ENCODE measurements at regions not wholly inside any gene's neighbourhood (a gene's known extent, or its start where the extent isn't known, plus 50 kb on each side); places are given as distances from the start of the nearest gene placed in this dataset.

- DNase-seq: no peak
Measured at GRCh38 chr5:29780401-29780800, 1413.1 kb upstream of the CDH6 start.

GRCh38 chr5:29779141-29779540, 1414.3 kb upstream of the CDH6 start:
- no peak for DNase-seq

- no peak for DNase-seq
Measured at GRCh38 chr5:29777373-29777772, 1416.1 kb upstream of the CDH6 start.

GRCh38 chr5:29770936-29771335, 1422.5 kb upstream of the CDH6 start:
- DNase-seq: no peak

DNA sequence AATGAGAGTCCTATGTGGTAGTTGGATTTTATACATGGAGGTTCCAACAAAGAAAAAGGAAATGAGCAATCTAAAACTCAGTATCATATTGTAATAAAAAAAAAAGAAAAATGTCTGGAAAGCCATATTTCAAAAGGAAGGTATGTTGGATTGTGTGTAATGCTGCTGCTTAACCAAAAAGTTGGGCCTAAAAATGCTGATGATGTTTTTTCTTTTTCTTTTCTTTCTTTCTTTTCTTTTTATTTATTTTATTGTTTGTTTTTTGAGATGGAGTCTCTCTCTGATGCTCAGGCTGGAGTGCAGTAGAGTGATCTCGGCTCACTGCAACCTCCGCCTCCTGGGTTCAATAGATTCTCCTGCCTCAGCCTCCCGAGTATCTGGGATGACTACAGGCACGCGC, 1424.0 kb upstream of the CDH6 start:
- DNase-seq: no peak

GRCh38 chr5:29758986-29759421, 1434.5 kb upstream of the CDH6 start:
- no peak for DNase-seq

DNA sequence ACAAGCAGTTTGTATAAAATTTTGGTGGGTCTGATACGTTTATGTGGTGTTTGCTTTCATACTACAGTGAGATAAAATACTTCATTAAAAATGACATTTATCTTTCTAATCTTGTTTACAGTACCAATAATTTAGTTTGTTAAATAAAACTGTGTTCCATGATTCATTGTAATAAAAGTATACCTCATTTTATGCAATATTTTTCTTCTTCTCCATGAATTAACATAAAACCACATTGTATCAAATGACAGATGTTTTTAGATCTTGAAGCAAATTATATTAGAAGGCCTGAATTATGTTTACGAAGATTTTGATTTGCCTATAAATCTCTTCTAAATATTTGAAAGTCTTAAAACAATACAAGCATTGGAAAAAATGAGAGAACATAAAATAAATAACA, 1443.0 kb upstream of the CDH6 start:
- DNase-seq: no peak

DNA sequence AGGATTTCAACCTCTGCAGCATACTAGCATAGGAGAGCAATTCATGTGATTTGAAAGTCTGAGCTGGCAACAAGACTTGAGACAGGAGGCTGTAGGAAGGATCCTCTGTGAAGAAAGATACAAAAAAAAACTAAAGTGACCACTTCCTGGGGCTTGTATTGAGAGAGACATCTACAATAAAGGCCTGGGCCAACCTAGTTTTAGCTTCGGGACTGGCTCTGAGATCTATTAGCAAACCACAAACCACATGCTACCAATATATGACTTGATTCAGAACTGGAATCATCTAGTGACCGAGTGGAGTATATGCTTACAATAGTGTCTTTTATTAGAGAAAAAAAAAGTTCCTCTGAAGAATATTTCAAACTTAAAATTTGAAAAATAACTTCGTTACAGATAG, 1448.9 kb upstream of the CDH6 start:
- DNase-seq: no peak

DNA sequence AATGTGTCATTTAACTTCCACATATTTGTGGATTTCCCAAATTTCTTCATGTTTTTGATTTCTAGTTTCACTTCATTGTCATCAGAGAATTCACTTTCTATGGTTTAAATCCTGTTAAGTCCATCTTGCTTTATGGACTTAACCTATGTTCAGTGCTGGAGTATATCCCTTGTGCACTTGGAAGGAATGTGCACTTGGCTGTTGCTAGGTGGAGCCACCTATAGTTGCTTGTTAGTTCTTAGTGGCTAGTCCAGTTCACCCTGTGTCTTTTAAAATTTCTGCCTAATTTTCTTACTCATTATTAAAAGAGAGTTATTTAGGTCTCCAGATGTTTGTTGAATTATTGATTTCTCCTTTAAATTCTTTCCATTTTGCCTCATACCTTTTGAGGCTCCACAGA, 1472.5 kb upstream of the CDH6 start:
- DNase-seq: no peak

DNA sequence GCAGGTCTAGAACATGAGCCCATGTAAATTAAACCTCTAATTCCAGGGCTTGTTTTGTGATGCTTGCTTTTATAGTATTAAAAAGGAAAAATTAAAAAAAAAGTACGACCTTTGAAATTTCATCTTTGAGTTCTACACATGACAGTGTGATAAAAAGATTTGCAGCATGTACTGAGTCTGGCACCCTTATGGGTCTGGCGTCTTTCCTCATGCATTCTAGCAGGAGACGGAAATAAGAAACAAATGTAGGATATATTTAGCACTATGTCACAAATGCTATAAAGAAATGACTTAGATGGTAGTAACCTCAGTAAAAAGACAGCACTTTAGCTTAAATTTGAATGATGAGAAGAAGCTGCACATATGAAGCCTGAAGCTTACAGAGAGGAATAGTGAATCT, 1474.3 kb upstream of the CDH6 start:
- DNase-seq: no peak

DNA sequence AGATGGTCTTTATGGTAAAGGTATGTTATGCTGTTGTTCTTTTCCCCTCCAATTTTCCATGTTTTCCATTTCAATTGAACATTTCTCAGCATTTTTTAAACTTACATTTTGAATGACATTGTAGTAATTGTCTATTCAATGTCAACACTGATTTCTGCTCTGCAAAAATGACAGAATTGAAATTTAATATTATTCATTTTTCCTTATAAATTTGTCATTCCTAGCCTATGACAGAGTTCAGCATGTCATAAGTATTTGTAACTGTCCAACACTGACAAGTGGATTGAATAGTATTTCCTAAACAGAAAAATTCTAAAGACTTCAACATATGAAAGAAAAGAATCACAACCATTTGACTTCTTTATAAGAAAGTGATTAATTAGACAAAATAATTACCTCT, 1478.3 kb upstream of the CDH6 start:
- DNase-seq: no peak

- no peak for DNase-seq
Measured at GRCh38 chr5:29702875-29703274, 1490.6 kb upstream of the CDH6 start.

- no peak for DNase-seq
Measured at GRCh38 chr5:29701600-29701999, 1491.9 kb upstream of the CDH6 start.

DNA sequence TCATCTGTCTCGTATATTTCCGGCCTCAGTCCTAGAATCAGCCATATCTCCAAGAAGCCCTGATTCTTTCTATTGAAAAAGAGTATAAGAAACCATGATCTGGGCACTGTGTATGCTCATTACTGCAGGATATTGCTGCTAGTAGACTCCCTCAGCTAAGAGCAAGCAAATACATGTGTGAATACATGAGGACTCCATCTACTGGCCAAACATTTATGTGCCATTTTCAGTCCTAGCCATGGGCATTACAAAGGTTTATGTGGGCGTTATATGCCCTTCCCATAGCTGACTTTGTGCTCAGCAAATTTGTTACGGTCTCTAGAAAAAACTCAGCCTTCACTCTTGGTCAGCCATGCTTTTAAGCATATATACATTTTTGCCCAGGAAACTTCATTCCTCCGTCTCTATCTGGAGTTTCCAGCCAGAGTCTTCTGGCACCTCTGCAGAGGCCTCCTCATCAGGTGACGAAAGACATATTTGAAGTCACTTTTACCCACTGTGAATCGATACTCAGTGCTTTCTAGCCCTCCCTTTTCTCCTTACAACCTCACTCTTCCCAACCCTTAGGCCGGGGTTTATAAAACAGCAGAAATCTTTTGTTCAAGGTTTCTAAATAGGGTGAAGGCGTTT, 1495.6 kb upstream of the CDH6 start:
- DNase-seq: no peak

- no peak for DNase-seq
Measured at GRCh38 chr5:29697278-29697677, 1496.2 kb upstream of the CDH6 start.

DNA sequence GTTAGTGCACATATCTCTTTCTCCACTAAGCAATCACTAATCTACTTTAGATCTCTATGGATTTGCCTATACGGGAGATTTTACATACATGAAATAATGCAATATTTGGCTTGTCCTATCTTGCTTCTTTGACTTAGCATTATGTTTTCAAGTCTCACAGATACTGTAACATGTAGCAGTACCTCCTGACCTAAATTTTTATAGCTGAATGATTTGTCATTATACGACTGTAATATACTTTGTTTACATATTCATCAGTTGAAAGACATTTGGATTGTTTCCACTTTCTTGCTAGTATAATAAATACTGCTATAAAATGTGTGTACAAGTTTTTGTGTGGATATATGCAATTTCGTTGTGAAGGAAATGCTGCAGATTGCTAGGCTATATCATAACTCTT, 1520.8 kb upstream of the CDH6 start:
- no peak for DNase-seq

DNA sequence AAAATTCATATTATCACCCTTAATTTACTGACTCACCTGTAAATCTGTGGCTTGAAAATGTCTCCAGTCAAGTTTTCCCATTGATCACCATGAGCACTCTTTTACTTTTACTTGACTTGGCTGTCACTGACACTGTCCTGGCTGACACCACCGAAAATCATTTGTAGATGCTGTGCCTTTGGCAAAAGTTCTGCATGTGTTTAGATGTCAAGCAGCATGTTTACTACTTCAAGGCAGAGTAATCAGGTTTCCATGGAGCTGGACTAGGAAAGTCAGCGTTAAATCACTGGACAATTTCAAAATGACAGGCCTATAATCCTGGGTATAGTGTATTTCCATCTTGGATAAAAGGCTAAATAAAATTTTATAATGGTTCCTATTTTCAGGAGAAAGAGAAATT, 1530.6 kb upstream of the CDH6 start:
- DNase-seq: no peak

DNA sequence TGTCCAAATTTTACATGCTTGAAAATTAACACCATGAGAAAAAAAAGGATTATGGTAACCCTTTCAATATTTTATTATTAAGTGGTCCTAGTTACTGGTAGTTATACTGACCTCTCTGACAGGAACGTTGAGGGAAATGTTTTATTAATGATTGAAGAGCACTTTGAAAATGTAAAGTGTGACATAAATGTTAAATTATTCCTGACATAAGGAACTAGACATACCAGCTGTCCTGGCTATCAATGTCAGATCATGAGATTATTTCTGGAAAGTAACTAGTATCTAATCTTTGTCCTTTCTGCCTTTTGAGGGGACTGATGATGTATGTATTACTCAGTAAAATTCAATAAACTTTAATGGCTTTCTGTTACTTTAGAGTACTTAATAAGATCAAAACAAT, 1538.5 kb upstream of the CDH6 start:
- no peak for DNase-seq

DNA sequence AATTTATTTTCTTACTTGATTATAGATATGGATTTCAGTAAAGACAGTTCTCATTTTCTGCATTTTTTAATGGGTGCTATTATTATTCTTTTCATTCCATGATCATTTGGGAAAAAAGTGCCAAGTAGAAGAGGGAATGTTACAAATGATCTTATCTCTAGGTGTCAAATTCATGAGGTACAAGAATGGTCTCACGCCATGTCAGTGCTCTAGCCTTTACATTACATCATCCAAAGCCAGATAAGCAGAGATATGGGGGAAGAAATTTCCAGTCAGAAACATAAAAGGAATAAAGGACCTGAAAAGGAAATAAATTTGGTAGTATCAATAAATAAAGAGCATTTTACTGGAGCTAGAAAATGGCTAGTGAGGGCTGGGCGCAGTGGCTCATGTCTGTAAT, 1544.2 kb upstream of the CDH6 start:
- no peak for DNase-seq

DNA sequence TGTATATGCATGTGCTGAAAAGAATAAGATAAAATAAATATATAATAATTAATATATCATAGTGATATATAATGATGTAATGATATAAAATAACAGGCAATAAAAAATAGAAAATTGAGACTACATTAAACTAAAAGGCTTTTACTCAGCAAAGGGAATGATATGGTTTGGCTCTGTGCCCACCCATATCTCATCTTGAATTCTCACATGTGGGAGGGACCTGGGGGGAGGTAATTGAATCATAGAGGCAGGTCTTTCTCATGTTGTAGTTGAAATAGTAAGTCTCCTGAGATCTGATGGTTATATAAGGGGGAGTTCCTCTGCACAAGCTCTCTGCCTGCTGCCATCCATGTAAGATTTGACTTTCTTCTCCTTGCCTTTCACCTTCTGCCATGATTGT, 1550.9 kb upstream of the CDH6 start:
- DNase-seq: no peak

DNA sequence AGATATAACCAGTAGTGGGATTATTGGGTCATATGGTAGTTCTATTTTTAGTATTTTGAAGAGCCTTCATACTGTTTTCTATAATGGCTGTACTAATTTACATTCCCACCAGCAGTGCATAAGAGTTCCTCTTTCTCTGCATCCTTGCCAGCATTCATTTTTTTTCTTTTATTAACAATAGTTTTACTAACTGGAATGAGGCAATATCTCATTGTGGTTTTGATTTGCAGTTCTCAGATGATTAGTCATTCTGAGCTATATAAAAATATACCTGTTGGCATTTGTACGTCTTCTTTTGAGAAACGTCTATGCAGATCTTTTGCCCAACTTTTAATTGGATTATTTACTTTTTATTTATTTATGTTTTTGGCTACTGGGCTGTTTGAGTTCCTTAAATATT, 1579.3 kb upstream of the CDH6 start:
- no peak for DNase-seq

GRCh38 chr5:29588236-29588635, 1605.2 kb upstream of the CDH6 start:
- DNase-seq: no peak

DNA sequence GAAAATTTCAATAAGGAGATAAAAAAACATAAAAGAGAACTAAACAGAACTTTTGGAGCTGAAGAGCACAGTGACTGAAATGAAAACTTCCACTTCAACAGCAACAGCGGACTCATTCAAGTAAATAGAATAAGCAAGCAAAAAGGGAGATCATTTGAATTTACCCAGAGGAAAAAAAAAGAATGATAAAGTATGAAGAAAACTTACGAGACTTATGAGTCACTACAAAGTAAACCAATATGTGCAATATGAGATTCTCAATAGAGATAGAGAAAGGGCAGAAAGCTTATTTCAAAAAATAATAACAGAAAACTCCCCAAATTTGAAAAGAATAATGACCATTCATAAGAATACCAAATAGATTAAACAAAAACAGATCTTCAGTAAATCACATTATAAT, 1605.7 kb upstream of the CDH6 start:
- DNase-seq: no peak

- no peak for DNase-seq
Measured at GRCh38 chr5:29568028-29568427, 1625.5 kb upstream of the CDH6 start.

GRCh38 chr5:29561564-29561963, 1631.9 kb upstream of the CDH6 start:
- DNase-seq: no peak

- no peak for DNase-seq
Measured at GRCh38 chr5:29550523-29550922, 1643.0 kb upstream of the CDH6 start.

Data from NCI-H446 treated with DMSO at 0.1 percent for 48 hours (cell line).